ENCODE measurements at regions not wholly inside any gene's neighbourhood (a gene's known extent, or its start where the extent isn't known, plus 50 kb on each side); places are given as distances from the start of the nearest gene placed in this dataset.

DNA sequence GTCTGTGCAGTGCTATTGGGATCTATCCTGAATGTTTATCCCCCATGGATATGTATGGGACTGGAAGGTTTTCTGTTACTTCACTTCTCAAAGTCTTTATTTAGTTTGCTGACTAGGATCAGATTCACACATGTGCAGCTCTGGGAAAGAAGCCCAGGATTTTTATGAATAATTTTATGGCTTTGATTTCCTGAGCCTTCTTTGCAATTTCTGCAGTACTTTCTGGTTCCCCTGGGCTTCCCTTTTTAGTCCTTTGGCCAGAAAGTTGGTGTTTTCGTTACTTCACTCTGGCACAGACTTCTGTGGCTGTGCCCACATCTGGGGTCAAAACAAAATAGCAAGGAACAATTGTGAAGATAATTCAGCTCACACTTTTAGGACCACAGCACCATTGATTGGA, 721.0 kb downstream of the OTOL1 start:
- intact Hi-C loops (cut with micrococcal nuclease; ENCODE audit: unreplicated experiment) (no loop called here), in situ Hi-C loops (cut with MboI) (no loop called here)
- no peak overlapping the region for H3K27ac ChIP-seq (ENCODE audit: control insufficient read depth, insufficient read depth)
- ChIA-PET CTCF (no interaction called here), POLR2A (no interaction called here), RAD21 (ENCODE audit: unreplicated experiment) (no interaction called here), SMC1A (ENCODE audit: uncharacterized antibody, unreplicated experiment) (no interaction called here)
- TF ChIP-seq, protein P1, sequence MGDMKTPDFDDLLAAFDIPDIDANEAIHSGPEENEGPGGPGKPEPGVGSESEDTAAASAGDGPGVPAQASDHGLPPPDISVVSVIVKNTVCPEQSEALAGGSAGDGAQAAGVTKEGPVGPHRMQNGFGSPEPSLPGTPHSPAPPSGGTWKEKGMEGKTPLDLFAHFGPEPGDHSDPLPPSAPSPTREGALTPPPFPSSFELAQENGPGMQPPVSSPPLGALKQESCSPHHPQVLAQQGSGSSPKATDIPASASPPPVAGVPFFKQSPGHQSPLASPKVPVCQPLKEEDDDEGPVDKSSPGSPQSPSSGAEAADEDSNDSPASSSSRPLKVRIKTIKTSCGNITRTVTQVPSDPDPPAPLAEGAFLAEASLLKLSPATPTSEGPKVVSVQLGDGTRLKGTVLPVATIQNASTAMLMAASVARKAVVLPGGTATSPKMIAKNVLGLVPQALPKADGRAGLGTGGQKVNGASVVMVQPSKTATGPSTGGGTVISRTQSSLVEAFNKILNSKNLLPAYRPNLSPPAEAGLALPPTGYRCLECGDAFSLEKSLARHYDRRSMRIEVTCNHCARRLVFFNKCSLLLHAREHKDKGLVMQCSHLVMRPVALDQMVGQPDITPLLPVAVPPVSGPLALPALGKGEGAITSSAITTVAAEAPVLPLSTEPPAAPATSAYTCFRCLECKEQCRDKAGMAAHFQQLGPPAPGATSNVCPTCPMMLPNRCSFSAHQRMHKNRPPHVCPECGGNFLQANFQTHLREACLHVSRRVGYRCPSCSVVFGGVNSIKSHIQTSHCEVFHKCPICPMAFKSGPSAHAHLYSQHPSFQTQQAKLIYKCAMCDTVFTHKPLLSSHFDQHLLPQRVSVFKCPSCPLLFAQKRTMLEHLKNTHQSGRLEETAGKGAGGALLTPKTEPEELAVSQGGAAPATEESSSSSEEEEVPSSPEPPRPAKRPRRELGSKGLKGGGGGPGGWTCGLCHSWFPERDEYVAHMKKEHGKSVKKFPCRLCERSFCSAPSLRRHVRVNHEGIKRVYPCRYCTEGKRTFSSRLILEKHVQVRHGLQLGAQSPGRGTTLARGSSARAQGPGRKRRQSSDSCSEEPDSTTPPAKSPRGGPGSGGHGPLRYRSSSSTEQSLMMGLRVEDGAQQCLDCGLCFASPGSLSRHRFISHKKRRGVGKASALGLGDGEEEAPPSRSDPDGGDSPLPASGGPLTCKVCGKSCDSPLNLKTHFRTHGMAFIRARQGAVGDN (IDR thresholded peaks at IDR 0.05) = no peak
- TF ChIP-seq NR2F1 (conservative IDR thresholded peaks at IDR 0.05) (no peak), BRCA1 (IDR thresholded peaks at IDR 0.05; ENCODE audit: low read depth, low read length) (no peak)
- H3K4me1 ChIP-seq (ENCODE audit: control insufficient read depth, insufficient read depth, low read length) = no peaks in the 10 kb centered on the region
- no peaks in the 10 kb centered on the region for H4K20me1 ChIP-seq (ENCODE audit: control insufficient read depth, insufficient read depth)
- H3K36me3 ChIP-seq (ENCODE audit: control insufficient read depth in 2 of 2, insufficient read depth in 2 of 2, low read length in 1 of 2) = no peaks in the 10 kb centered on the region
- no peak overlapping the region for H3K4me3 ChIP-seq
- no peak overlapping the region for H3K9ac ChIP-seq (ENCODE audit: control insufficient read depth, insufficient read depth, low read length)
- no peak overlapping the region for H3K4me2 ChIP-seq (ENCODE audit: control insufficient read depth, insufficient read depth)
- H3K79me2 ChIP-seq (ENCODE audit: control insufficient read depth, insufficient read depth, low read length) = no peaks in the 10 kb centered on the region
- 0% methylated on average over 1 of the region's 1 CpG for WGBS (ENCODE audit: insufficient coverage, insufficient replicate concordance, low lambda C conversion rate, missing lambda C conversion rate)
- FAIRE-seq (no peak), DNase-seq (ENCODE audit: low read depth, low spot score) (no peak), ATAC-seq (no peak)
- BruUV-seq (replicated peaks) = no TSS peak
- no peak overlapping the region for H2AFZ ChIP-seq (ENCODE audit: control insufficient read depth, low read depth, low read length)
- H3K9me3 ChIP-seq (replicated peaks; ENCODE audit: control insufficient read depth, insufficient read depth, low read length) = no peaks in the 10 kb centered on the region
- H3K27me3 ChIP-seq (replicated peaks in 1 of 2; ENCODE audit: control insufficient read depth in 2 of 2, insufficient read depth in 2 of 2, low read length in 1 of 2) = no peaks in the 10 kb centered on the region

DNA sequence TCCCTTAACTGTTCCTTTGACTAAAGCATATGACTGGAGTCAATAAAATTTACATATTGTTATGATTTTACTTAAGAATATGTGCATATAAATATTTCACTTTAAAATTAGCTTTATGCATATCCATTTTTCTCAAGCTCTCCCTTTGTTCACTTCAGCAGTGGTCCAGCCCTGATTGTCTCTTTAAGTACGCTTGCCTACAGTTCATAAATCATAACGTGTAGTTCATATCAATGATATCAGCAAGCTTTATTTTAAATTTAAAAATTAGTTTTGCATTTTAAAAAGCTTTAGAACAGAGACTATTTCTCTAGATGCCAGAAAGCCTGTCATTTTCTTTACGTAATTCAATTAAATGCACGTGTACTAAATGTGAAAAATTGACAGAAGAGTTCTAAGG, 721.9 kb downstream of the OTOL1 start:
- in situ Hi-C loops (cut with MboI) = no loop called here

More for the DNA sequence above, 721.9 kb downstream of the OTOL1 start:
- BruUV-seq (replicated peaks) = no TSS peak
- no peak for FAIRE-seq
- no peak overlapping the region for H3K27ac ChIP-seq (ENCODE audit: control insufficient read depth, insufficient read depth)
- intact Hi-C loops (cut with micrococcal nuclease; ENCODE audit: unreplicated experiment) = no loop called here
- no peak for DNase-seq (ENCODE audit: low read depth, low spot score)
- CTCF ChIA-PET = no interaction called here
- RAD21 ChIA-PET (ENCODE audit: unreplicated experiment) = no interaction called here
- H3K79me2 ChIP-seq (ENCODE audit: control insufficient read depth, insufficient read depth, low read length) = no peaks in the 10 kb centered on the region
- no peaks in the 10 kb centered on the region for H3K27me3 ChIP-seq (replicated peaks in 1 of 2; ENCODE audit: control insufficient read depth in 2 of 2, insufficient read depth in 2 of 2, low read length in 1 of 2)
- 7% methylated on average over 4 of the region's 4 CpGs for WGBS (ENCODE audit: insufficient coverage, insufficient replicate concordance, low lambda C conversion rate, missing lambda C conversion rate)
- no peaks in the 10 kb centered on the region for H3K9me3 ChIP-seq (replicated peaks; ENCODE audit: control insufficient read depth, insufficient read depth, low read length)
- no peaks in the 10 kb centered on the region for H3K4me1 ChIP-seq (ENCODE audit: control insufficient read depth, insufficient read depth, low read length)
- H4K20me1 ChIP-seq (ENCODE audit: control insufficient read depth, insufficient read depth) = no peaks in the 10 kb centered on the region
- SMC1A ChIA-PET (ENCODE audit: uncharacterized antibody, unreplicated experiment) = interaction anchor here (1.0 kb wide), 1 partner anchor 13 kb away, joined by 3 read pairs; no protein-coding TSS in a partner anchor
- H3K4me2 ChIP-seq (ENCODE audit: control insufficient read depth, insufficient read depth) = no peak overlapping the region
- no peak for TF ChIP-seq SREBF2 (IDR thresholded peaks at IDR 0.05; ENCODE audit: low read length)
- H2AFZ ChIP-seq (ENCODE audit: control insufficient read depth, low read depth, low read length) = no peak overlapping the region
- no peak overlapping the region for H3K4me3 ChIP-seq
- ATAC-seq = no peak
- POLR2A ChIA-PET = no interaction called here
- H3K9ac ChIP-seq (ENCODE audit: control insufficient read depth, insufficient read depth, low read length) = no peak overlapping the region
- H3K36me3 ChIP-seq (ENCODE audit: control insufficient read depth in 2 of 2, insufficient read depth in 2 of 2, low read length in 1 of 2) = no peaks in the 10 kb centered on the region
